ENCODE measurements at regions not wholly inside any gene's neighbourhood (a gene's known extent, or its start where the extent isn't known, plus 50 kb on each side); places are given as distances from the start of the nearest gene placed in this dataset.

DNA sequence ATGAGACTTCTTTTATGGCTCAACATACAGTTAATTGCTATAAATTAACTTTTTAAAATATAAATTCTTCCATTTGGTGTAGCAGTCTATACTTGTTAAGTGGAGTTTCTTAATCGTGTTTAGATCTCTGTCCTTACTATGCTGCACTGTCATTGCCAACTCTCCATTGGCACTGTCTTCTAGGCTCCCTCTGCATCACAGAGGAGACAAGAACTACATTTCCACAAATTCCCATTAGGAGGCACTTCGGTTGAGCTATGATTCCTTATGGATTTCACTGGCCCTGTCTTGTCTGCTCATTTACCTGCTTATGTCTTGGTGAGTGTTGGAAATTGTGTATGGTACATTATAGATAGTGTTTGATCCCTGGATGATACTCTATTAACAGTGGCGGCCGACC is 630.9 kb upstream of the ATXN7L3B start:
- Histone ChIP-seq H3K9ac (no peak overlapping the region), H3K4me3 (ENCODE audit: low read depth, low read length) (no peak overlapping the region)

DNA sequence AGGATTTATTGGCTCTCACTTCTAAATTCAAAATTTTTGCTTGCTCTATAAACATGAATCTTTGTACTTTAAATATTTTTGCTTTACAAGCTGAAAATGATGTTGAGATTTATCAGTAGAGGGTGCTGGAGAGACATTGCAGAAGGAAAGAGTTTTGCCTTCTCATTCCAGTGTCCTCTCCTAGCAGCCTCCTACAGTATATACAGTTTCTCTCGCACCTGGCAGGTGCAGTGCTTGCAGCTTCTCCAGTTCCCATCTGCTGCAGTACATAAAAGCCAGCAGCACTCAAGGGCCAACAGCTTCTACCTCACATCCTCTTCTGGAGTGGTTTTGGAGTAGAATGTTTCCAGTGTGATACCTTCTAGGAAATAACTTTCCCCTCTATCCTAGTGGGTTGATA is 601.8 kb upstream of the ATXN7L3B start:
- Histone ChIP-seq H3K4me2 (ENCODE audit: low read length) (no peak overlapping the region), H3K4me3 (ENCODE audit: low read depth, low read length) (no peak overlapping the region), H3K27ac (no peak overlapping the region)

More for the DNA sequence above, 630.9 kb upstream of the ATXN7L3B start:
- H3K79me2 ChIP-seq = no peaks in the 10 kb centered on the region
- H3K27ac ChIP-seq = no peak overlapping the region
- no peak overlapping the region for H2AFZ ChIP-seq
- no peaks in the 10 kb centered on the region for H3K27me3 ChIP-seq (ENCODE audit: control insufficient read depth, insufficient read depth, low read length)
- no peaks in the 10 kb centered on the region for H3K9me3 ChIP-seq (ENCODE audit: control insufficient read depth, low read length)
- H3K36me3 ChIP-seq (ENCODE audit: control insufficient read depth, insufficient read depth, low read length) = no peaks in the 10 kb centered on the region
- no peaks in the 10 kb centered on the region for H3K4me1 ChIP-seq
- H3K4me2 ChIP-seq (ENCODE audit: low read length) = no peak overlapping the region
- TF ChIP-seq, protein P1, sequence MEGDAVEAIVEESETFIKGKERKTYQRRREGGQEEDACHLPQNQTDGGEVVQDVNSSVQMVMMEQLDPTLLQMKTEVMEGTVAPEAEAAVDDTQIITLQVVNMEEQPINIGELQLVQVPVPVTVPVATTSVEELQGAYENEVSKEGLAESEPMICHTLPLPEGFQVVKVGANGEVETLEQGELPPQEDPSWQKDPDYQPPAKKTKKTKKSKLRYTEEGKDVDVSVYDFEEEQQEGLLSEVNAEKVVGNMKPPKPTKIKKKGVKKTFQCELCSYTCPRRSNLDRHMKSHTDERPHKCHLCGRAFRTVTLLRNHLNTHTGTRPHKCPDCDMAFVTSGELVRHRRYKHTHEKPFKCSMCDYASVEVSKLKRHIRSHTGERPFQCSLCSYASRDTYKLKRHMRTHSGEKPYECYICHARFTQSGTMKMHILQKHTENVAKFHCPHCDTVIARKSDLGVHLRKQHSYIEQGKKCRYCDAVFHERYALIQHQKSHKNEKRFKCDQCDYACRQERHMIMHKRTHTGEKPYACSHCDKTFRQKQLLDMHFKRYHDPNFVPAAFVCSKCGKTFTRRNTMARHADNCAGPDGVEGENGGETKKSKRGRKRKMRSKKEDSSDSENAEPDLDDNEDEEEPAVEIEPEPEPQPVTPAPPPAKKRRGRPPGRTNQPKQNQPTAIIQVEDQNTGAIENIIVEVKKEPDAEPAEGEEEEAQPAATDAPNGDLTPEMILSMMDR (IDR thresholded peaks at IDR 0.05) = no peak

DNA sequence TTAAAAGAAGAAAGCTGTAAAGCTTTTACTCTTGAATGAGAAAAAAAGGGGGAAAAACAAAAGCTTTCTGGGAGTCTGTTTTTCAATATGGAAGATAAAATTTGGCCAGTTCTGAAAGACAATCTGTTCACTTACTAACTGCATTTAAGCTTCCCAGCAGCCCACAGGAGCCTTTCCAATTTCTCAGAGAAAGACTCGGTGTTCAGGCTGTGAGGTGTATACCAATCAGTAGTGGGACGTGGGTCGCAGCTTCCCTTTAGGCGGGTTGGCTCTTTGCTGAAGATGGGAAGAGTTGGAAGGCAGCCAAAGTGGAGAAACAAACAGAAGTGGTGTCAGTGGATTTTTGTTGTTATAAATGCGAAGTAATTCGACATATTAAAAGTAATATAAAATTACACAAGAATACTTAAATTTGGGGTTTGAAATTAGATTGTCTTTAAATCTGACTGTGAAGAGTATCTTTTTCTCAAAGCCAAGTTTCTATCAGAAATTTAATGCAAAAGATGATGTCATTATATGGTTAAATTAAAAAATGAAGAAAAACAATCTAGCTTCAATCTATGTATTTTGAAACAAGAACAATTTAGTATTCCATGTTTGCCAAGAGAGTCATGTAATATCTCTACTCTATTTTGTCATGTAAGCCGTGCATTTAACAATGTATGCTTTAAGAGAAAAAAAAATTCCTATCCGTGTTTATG is 590.2 kb upstream of the ATXN7L3B start:
- TF ChIP-seq, protein P1 (IDR thresholded peaks at IDR 0.05) = no peak

More for the DNA sequence above, 601.8 kb upstream of the ATXN7L3B start:
- Histone ChIP-seq H3K9ac (no peak overlapping the region), H3K36me3 (ENCODE audit: control insufficient read depth, insufficient read depth, low read length) (no peaks in the 10 kb centered on the region), H3K27me3 (ENCODE audit: control insufficient read depth, insufficient read depth, low read length) (no peaks in the 10 kb centered on the region), H2AFZ (no peak overlapping the region), H3K4me1 (no peaks in the 10 kb centered on the region), H3K79me2 (no peaks in the 10 kb centered on the region), H3K9me3 (ENCODE audit: control insufficient read depth, low read length) (no peaks in the 10 kb centered on the region)
- TF ChIP-seq, protein P1 (IDR thresholded peaks at IDR 0.05) = no peak

DNA sequence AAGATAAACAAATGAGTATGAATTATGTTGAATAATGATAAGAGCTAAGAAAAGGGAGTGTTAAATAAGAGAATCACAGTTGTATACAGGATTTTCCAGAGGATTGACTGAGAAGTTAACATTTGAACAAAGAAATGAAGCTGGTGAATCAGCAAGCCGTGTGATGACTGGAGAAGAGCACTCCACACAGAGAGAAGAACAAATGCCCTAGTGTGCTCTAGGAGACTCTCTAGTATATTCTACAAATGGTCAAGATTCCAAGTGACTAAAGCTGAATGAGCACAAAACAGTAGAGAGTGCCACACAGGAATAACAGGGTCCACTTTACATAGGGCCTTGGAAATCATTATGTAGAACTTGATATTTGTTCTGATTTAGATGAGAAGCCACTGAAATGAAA is 587.1 kb upstream of the ATXN7L3B start:
- TF ChIP-seq, protein P1 (IDR thresholded peaks at IDR 0.05) = no peak
- H2AFZ ChIP-seq = no peak overlapping the region

More for the DNA sequence above, 590.2 kb upstream of the ATXN7L3B start:
- Histone ChIP-seq H3K4me2 (ENCODE audit: low read length) (no peak overlapping the region), H3K9ac (no peak overlapping the region), H3K4me3 (ENCODE audit: low read depth, low read length) (no peak overlapping the region), H3K79me2 (no peaks in the 10 kb centered on the region), H3K36me3 (ENCODE audit: control insufficient read depth, insufficient read depth, low read length) (no peaks in the 10 kb centered on the region), H3K27me3 (ENCODE audit: control insufficient read depth, insufficient read depth, low read length) (no peaks in the 10 kb centered on the region), H3K27ac (no peak overlapping the region), H3K4me1 (no peaks in the 10 kb centered on the region), H3K9me3 (ENCODE audit: control insufficient read depth, low read length) (no peaks in the 10 kb centered on the region), H2AFZ (no peak overlapping the region)

More for the DNA sequence above, 587.1 kb upstream of the ATXN7L3B start:
- Histone ChIP-seq H3K27me3 (ENCODE audit: control insufficient read depth, insufficient read depth, low read length) (no peaks in the 10 kb centered on the region), H3K4me1 (no peaks in the 10 kb centered on the region), H3K79me2 (no peaks in the 10 kb centered on the region), H3K4me2 (ENCODE audit: low read length) (no peak overlapping the region), H3K27ac (no peak overlapping the region), H3K9me3 (ENCODE audit: control insufficient read depth, low read length) (no peaks in the 10 kb centered on the region), H3K9ac (no peak overlapping the region), H3K36me3 (ENCODE audit: control insufficient read depth, insufficient read depth, low read length) (no peaks in the 10 kb centered on the region), H3K4me3 (ENCODE audit: low read depth, low read length) (no peak overlapping the region)
